Urinary bladder (tissue), 3 donors: ENCODE measurements at regions not wholly inside any gene's neighbourhood (a gene's known extent, or its start where the extent isn't known, plus 50 kb on each side); places are given as distances from the start of the nearest gene placed in this dataset.

Source experiments
- DNase-seq: peaks from one replicate; pipeline ENCODE4 v3.0.0-alpha.2; 2015; ENCODE audit errors: extremely low spot score
- H3K27ac ChIP-seq: one replicate; pipeline ENCODE4 v1.5.1; 2013; ENCODE audit warnings: low read depth, mild to moderate bottlenecking, moderate library complexity
- H3K36me3 ChIP-seq: one replicate; pipeline ENCODE4 v1.6.1; 2013; ENCODE audit warnings: mild to moderate bottlenecking, moderate library complexity; ENCODE audit not compliant: insufficient read depth
- H3K4me1 ChIP-seq: one replicate; pipeline ENCODE4 v1.6.1; 2013; ENCODE audit warnings: mild to moderate bottlenecking, moderate library complexity; ENCODE audit not compliant: insufficient read depth
- H3K4me3 ChIP-seq: one replicate; pipeline ENCODE4 v1.5.1; 2013; ENCODE audit warnings: low read depth, low read length
- WGBS: extraction: QIAGEN DNeasy Blood & Tissue Kit; methylation state at CpG from one replicate; pipeline ENCODE4 v1.1.7; 2013; 5-methylcytosine and 5-hydroxymethylcytosine counted together
- donor health status: healthy with polysubstance abuse.
- donor health status: healthy.

GRCh38 chr11:90947930-90948329, 725.1 kb upstream of the CHORDC1 start:
- Histone ChIP-seq H3K27ac (no peak overlapping the region), H3K4me3 (no peak overlapping the region), H3K36me3 (no peaks in the 10 kb centered on the region), H3K4me1 (no peaks in the 10 kb centered on the region)
- DNase-seq, result no peak

GRCh38 chr11:90930252-90930651, 707.4 kb upstream of the CHORDC1 start:
- no peak for DNase-seq
- no peaks in the 10 kb centered on the region for H3K36me3 ChIP-seq
- 82% methylated on average over 1 of the region's 1 CpG for WGBS

GRCh38 chr11:90919332-90919731, 696.5 kb upstream of the CHORDC1 start:
- Histone ChIP-seq H3K4me3 (no peak overlapping the region), H3K36me3 (no peaks in the 10 kb centered on the region), H3K4me1 (no peaks in the 10 kb centered on the region), H3K27ac (no peak overlapping the region)
- WGBS, result 46% methylated on average over 2 of the region's 2 CpGs
- DNase-seq, result no peak

More at GRCh38 chr11:90930252-90930651, 707.4 kb upstream of the CHORDC1 start:
- no peak overlapping the region for H3K27ac ChIP-seq
- no peaks in the 10 kb centered on the region for H3K4me1 ChIP-seq
- H3K4me3 ChIP-seq, result no peak overlapping the region

GRCh38 chr11:90916706-90917105, 693.9 kb upstream of the CHORDC1 start:
- no peak for DNase-seq
- no peaks in the 10 kb centered on the region for H3K36me3 ChIP-seq
- H3K4me1 ChIP-seq, result no peaks in the 10 kb centered on the region
- H3K27ac ChIP-seq, result no peak overlapping the region
- H3K4me3 ChIP-seq, result no peak overlapping the region

- H3K4me3 ChIP-seq, result no peak overlapping the region
- no peak overlapping the region for H3K27ac ChIP-seq
- H3K4me1 ChIP-seq, result no peaks in the 10 kb centered on the region
- peak; percentile 20 for DNase-seq
- no peaks in the 10 kb centered on the region for H3K36me3 ChIP-seq
- 57% methylated on average over 2 of the region's 2 CpGs for WGBS
Observed at GRCh38 chr11:90913131-90913668, 690.4 kb upstream of the CHORDC1 start.

- no peak overlapping the region for H3K4me3 ChIP-seq
- H3K4me1 ChIP-seq, result no peaks in the 10 kb centered on the region
- H3K36me3 ChIP-seq, result no peaks in the 10 kb centered on the region
- no peak overlapping the region for H3K27ac ChIP-seq
- WGBS, result 85% methylated on average over 5 of the region's 5 CpGs
- no peak for DNase-seq
Observed at GRCh38 chr11:90912631-90913030, 689.8 kb upstream of the CHORDC1 start.

- no peak for DNase-seq
- Histone ChIP-seq H3K36me3 (no peaks in the 10 kb centered on the region), H3K27ac (no peak overlapping the region), H3K4me1 (no peaks in the 10 kb centered on the region), H3K4me3 (no peak overlapping the region)
- WGBS, result 93% methylated on average over 2 of the region's 2 CpGs
Observed at GRCh38 chr11:90911192-90911591, 688.3 kb upstream of the CHORDC1 start.

GRCh38 chr11:90908074-90908473, 685.2 kb upstream of the CHORDC1 start:
- Histone ChIP-seq H3K27ac (no peak overlapping the region), H3K4me3 (no peak overlapping the region)
- 83% methylated on average over 3 of the region's 3 CpGs for WGBS

GRCh38 chr11:90895850-90896249, 673.0 kb upstream of the CHORDC1 start:
- Histone ChIP-seq H3K27ac (no peak overlapping the region), H3K4me1 (no peaks in the 10 kb centered on the region), H3K4me3 (no peak overlapping the region), H3K36me3 (no peaks in the 10 kb centered on the region)
- no peak for DNase-seq

More at GRCh38 chr11:90908074-90908473, 685.2 kb upstream of the CHORDC1 start:
- Histone ChIP-seq H3K4me1 (no peaks in the 10 kb centered on the region), H3K36me3 (no peaks in the 10 kb centered on the region)
- DNase-seq, result no peak

GRCh38 chr11:90890347-90890746, 667.5 kb upstream of the CHORDC1 start:
- DNase-seq, result no peak
- H3K36me3 ChIP-seq, result no peaks in the 10 kb centered on the region
- H3K4me1 ChIP-seq, result no peaks in the 10 kb centered on the region
- H3K4me3 ChIP-seq, result no peak overlapping the region
- H3K27ac ChIP-seq, result no peak overlapping the region

- Histone ChIP-seq H3K36me3 (no peaks in the 10 kb centered on the region), H3K4me1 (no peaks in the 10 kb centered on the region), H3K27ac (no peak overlapping the region), H3K4me3 (no peak overlapping the region)
- DNase-seq, result no peak
Observed at GRCh38 chr11:90884181-90884580, 661.3 kb upstream of the CHORDC1 start.

- H3K36me3 ChIP-seq, result no peaks in the 10 kb centered on the region
- no peak overlapping the region for H3K27ac ChIP-seq
- 32% methylated on average over 1 of the region's 1 CpG for WGBS
- DNase-seq, result no peak
- no peak overlapping the region for H3K4me3 ChIP-seq
- no peaks in the 10 kb centered on the region for H3K4me1 ChIP-seq
Observed at GRCh38 chr11:90874986-90875385, 652.1 kb upstream of the CHORDC1 start.

- Histone ChIP-seq H3K36me3 (no peaks in the 10 kb centered on the region), H3K27ac (no peak overlapping the region), H3K4me3 (no peak overlapping the region), H3K4me1 (no peaks in the 10 kb centered on the region)
- no peak for DNase-seq
Observed at GRCh38 chr11:90874281-90874680, 651.4 kb upstream of the CHORDC1 start.

GRCh38 chr11:90867416-90867815, 644.6 kb upstream of the CHORDC1 start:
- H3K4me1 ChIP-seq, result no peaks in the 10 kb centered on the region
- H3K36me3 ChIP-seq, result no peaks in the 10 kb centered on the region
- DNase-seq, result no peak
- no peak overlapping the region for H3K4me3 ChIP-seq
- no peak overlapping the region for H3K27ac ChIP-seq

- 77% methylated on average over 1 of the region's 1 CpG for WGBS
- no peak for DNase-seq
- Histone ChIP-seq H3K4me3 (no peak overlapping the region), H3K27ac (no peak overlapping the region), H3K36me3 (no peaks in the 10 kb centered on the region), H3K4me1 (no peaks in the 10 kb centered on the region)
Observed at GRCh38 chr11:90856790-90857189, 633.9 kb upstream of the CHORDC1 start.
